ENCODE measurements at regions not wholly inside any gene's neighbourhood (a gene's known extent, or its start where the extent isn't known, plus 50 kb on each side); places are given as distances from the start of the nearest gene placed in this dataset.

- Mint-ChIP-seq H3K4me3 (no peak overlapping the region), H3K27ac (no peak overlapping the region), H3K4me1 (ENCODE audit: low read depth) (peaks cover 3% of the 10 kb centered on the region), H3K36me3 (peaks cover 16% of the 10 kb centered on the region), H3K27me3 (no peaks in the 10 kb centered on the region), H3K9me3 (ENCODE audit: low read depth) (no peaks in the 10 kb centered on the region)
Measured at GRCh38 chr6:158249340-158249836, 62.9 kb upstream of the TULP4 start.

DNA sequence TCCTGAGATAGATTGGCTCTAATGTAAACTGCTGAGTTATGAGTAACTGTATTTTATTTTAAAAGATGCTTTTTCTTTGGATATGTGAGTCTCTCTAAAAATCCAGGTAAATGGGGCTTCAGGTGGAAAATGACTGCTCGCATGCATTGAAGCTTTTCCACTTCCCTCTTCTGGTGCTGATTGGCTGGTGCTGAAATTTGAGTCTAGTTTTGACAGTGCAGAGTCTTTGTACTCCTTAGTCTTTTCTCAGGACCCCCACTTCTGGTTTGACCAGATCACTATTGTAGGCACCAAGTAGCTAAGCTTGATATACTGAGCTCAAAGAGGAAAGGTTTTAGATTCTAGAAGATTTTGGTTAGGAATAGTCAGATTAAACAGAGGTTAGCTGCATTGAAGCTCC, 60.7 kb upstream of the TULP4 start:
- no peak overlapping the region for H3K27ac Mint-ChIP-seq
- peaks cover 20% of the 10 kb centered on the region for H3K4me1 Mint-ChIP-seq (ENCODE audit: low read depth)
- H3K4me3 Mint-ChIP-seq: no peak overlapping the region
- H3K27me3 Mint-ChIP-seq: no peaks in the 10 kb centered on the region
- peaks cover 11% of the 10 kb centered on the region for H3K36me3 Mint-ChIP-seq
- no peaks in the 10 kb centered on the region for H3K9me3 Mint-ChIP-seq (ENCODE audit: low read depth)

DNA sequence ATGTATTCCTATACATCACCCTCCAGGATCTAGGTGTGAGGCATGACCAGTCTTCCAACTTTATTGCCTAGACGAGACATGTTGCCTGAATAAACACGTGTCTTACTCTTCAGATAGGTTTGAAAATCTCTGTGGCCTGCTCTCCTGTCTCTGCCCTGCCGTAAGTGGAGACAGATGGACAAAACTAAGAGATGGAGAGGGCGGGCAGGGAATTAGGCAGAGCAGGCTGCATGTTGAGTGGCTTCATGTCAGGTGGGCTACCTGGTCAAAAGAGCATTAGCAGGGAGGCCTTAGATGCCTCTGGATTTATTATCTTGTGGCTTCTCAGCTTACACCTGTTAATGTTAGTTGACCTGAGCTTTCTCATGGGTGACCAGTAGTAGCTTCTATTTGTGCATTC, 59.0 kb upstream of the TULP4 start:
- peaks cover 7% of the 10 kb centered on the region for H3K36me3 Mint-ChIP-seq
- peaks cover 35% of the 10 kb centered on the region for H3K4me1 Mint-ChIP-seq (ENCODE audit: low read depth)
- no peaks in the 10 kb centered on the region for H3K9me3 Mint-ChIP-seq (ENCODE audit: low read depth)
- no peak overlapping the region for H3K27ac Mint-ChIP-seq
- no peaks in the 10 kb centered on the region for H3K27me3 Mint-ChIP-seq
- H3K4me3 Mint-ChIP-seq: no peak overlapping the region

DNA sequence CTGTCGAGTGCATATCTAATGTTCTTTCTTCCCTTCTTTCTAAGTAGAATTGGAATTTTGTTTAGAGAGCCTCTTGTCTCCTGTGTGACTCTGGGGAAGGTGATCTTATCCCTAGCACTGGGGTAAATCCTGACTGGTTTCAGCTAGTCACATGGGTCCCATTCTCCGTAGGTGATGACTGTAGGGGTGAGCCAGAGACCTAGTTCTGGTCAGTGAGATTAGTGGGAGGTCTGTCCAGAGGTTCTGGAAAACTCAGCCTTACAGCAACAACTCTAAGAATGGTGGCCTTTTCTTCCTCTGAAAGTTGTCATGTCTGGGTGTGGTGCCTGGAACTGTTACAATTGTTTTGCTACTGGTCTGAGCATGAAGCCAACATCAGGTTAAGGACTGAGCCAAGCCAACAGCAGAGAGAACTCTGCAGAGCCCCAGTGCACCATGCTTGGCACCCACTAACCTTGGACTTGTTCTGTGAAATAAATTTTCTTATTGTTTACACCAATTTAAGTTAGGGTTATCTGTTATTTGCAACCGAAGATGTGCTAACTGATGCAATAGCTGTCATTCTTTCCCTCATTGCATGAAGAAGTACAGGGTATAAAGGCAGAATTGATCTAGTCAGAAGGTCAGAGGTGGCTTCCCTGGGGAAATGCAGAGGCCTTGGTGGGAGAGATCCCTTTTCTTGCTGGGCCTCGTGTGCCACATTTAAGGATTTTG, 56.8 kb upstream of the TULP4 start:
- Mint-ChIP-seq H3K9me3 (ENCODE audit: low read depth) (no peaks in the 10 kb centered on the region), H3K27ac (no peak overlapping the region), H3K4me1 (ENCODE audit: low read depth) (peaks cover 38% of the 10 kb centered on the region), H3K36me3 (peaks cover 10% of the 10 kb centered on the region), H3K4me3 (no peak overlapping the region), H3K27me3 (no peaks in the 10 kb centered on the region)

- no peaks in the 10 kb centered on the region for H3K27me3 Mint-ChIP-seq
- peaks cover 10% of the 10 kb centered on the region for H3K36me3 Mint-ChIP-seq
- no peak overlapping the region for H3K27ac Mint-ChIP-seq
- no peaks in the 10 kb centered on the region for H3K9me3 Mint-ChIP-seq (ENCODE audit: low read depth)
- H3K4me3 Mint-ChIP-seq: peak overlapping the region; percentile 8
- peaks cover 38% of the 10 kb centered on the region for H3K4me1 Mint-ChIP-seq (ENCODE audit: low read depth)
Measured at GRCh38 chr6:158255989-158256601, 56.2 kb upstream of the TULP4 start.

- H3K27ac Mint-ChIP-seq: no peak overlapping the region
- H3K36me3 Mint-ChIP-seq: peaks cover 10% of the 10 kb centered on the region
- no peak overlapping the region for H3K4me3 Mint-ChIP-seq
- no peaks in the 10 kb centered on the region for H3K9me3 Mint-ChIP-seq (ENCODE audit: low read depth)
- peaks cover 38% of the 10 kb centered on the region for H3K4me1 Mint-ChIP-seq (ENCODE audit: low read depth)
- H3K27me3 Mint-ChIP-seq: no peaks in the 10 kb centered on the region
Measured at GRCh38 chr6:158256746-158257424, 55.4 kb upstream of the TULP4 start.

- peaks cover 10% of the 10 kb centered on the region for H3K36me3 Mint-ChIP-seq
- peaks cover 38% of the 10 kb centered on the region for H3K4me1 Mint-ChIP-seq (ENCODE audit: low read depth)
- no peak overlapping the region for H3K27ac Mint-ChIP-seq
- H3K9me3 Mint-ChIP-seq (ENCODE audit: low read depth): no peaks in the 10 kb centered on the region
- no peaks in the 10 kb centered on the region for H3K27me3 Mint-ChIP-seq
- no peak overlapping the region for H3K4me3 Mint-ChIP-seq
Measured at GRCh38 chr6:158257425-158257759, 54.9 kb upstream of the TULP4 start.

DNA sequence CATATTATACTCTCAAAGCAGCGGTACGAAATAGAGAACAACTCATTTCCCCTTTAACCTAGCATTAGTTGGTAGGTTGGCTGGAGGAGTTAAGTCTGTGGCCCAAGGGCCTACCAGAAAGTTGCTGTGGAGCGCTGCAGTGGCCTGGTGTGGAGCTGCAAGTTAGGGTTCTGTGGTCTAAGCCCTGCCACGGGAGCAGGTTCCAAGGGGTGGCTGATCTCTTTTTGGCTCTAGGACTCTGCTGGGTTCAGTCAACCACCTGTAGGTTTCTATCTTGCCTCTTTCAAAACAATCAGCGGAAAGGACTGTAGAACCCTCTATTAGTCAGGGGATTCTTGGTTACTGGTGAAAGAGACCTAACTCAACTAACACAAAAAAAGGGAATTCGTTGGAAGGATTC, 54.5 kb upstream of the TULP4 start:
- Mint-ChIP-seq H3K27me3 (no peaks in the 10 kb centered on the region), H3K27ac (no peak overlapping the region), H3K4me3 (no peak overlapping the region), H3K9me3 (ENCODE audit: low read depth) (no peaks in the 10 kb centered on the region), H3K4me1 (ENCODE audit: low read depth) (peaks cover 38% of the 10 kb centered on the region), H3K36me3 (peaks cover 10% of the 10 kb centered on the region)

GRCh38 chr6:158259136-158259535, 53.1 kb upstream of the TULP4 start:
- H3K9me3 Mint-ChIP-seq (ENCODE audit: low read depth): no peaks in the 10 kb centered on the region
- peaks cover 40% of the 10 kb centered on the region for H3K4me1 Mint-ChIP-seq (ENCODE audit: low read depth)
- no peaks in the 10 kb centered on the region for H3K27me3 Mint-ChIP-seq
- no peak overlapping the region for H3K4me3 Mint-ChIP-seq
- peaks cover 7% of the 10 kb centered on the region for H3K36me3 Mint-ChIP-seq
- H3K27ac Mint-ChIP-seq: no peak overlapping the region

DNA sequence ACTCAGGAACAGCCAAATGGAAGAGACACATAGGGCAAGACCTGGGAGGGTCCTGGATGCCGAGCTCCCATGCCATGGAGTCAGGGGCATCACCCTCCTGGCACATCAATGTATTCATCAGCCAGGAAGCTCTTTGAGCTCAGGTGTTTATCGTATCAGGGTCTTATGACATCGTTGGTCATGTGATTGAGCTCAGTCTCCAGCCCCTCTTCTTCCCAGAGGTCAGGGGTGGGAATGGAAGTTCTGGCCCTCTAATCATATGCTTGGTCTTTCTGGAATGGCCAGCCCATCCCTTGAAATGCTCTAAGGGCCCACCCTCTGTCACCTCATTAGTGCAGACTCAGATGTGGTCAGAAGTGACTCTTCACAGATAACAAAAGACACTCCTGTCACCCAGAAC, 52.4 kb upstream of the TULP4 start:
- Mint-ChIP-seq H3K4me3 (no peak overlapping the region), H3K9me3 (ENCODE audit: low read depth) (no peaks in the 10 kb centered on the region), H3K27me3 (no peaks in the 10 kb centered on the region), H3K4me1 (ENCODE audit: low read depth) (peaks cover 37% of the 10 kb centered on the region), H3K36me3 (peaks cover 7% of the 10 kb centered on the region), H3K27ac (no peak overlapping the region)

DNA sequence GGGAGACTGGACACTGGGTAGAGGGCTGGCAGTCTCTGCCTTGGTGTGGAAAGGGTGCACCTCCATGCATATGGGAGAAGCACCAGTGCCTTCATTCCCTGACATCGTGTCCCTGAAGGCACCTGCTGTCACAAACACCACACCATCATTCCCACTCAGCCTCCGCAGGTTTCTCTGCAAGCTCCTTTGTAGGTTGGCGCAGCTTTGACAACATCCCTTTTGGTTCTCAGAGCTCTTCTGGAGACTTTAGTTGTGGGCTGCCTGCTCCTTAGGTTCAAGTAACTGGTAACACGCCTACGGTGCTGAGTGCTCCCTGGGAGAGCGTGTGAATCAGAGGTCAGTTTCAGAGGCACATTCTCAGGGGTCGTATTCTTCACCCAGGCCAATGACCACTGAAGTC, 50.2 kb upstream of the TULP4 start:
- Mint-ChIP-seq H3K4me3 (no peak overlapping the region), H3K4me1 (ENCODE audit: low read depth) (peaks cover 15% of the 10 kb centered on the region), H3K27me3 (no peaks in the 10 kb centered on the region), H3K36me3 (peaks cover 11% of the 10 kb centered on the region), H3K27ac (no peak overlapping the region), H3K9me3 (ENCODE audit: low read depth) (no peaks in the 10 kb centered on the region)
